ENCODE measurements at regions not wholly inside any gene's neighbourhood (a gene's known extent, or its start where the extent isn't known, plus 50 kb on each side); places are given as distances from the start of the nearest gene placed in this dataset.

DNA sequence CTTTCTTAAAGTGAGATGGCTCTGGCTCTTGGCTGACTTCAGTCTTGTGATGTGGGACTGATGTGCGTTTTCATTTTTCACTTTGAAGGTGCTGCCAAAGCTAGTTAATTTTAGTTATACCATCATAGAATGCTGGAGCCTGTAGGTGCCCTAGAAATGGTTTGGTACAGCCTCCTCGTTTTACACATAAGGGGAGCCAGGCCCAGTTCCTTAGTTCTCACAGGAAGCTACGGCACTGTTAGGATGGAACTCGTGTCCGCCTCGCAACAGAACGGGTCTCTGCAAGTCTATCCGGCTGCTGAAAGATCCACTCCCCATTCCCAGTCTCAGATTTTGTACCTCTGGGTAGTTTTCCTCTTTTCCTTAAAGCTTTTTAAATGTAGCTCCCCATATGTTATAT is 173.2 kb upstream of the PRPS1L1 start:
- no peak for DNase-seq (ENCODE audit: low read depth in 2 of 2)

GRCh38 chr7:18201350-18201749 is 173.7 kb upstream of the PRPS1L1 start:
- DNase-seq (ENCODE audit: low read depth in 2 of 2): no peak

DNA sequence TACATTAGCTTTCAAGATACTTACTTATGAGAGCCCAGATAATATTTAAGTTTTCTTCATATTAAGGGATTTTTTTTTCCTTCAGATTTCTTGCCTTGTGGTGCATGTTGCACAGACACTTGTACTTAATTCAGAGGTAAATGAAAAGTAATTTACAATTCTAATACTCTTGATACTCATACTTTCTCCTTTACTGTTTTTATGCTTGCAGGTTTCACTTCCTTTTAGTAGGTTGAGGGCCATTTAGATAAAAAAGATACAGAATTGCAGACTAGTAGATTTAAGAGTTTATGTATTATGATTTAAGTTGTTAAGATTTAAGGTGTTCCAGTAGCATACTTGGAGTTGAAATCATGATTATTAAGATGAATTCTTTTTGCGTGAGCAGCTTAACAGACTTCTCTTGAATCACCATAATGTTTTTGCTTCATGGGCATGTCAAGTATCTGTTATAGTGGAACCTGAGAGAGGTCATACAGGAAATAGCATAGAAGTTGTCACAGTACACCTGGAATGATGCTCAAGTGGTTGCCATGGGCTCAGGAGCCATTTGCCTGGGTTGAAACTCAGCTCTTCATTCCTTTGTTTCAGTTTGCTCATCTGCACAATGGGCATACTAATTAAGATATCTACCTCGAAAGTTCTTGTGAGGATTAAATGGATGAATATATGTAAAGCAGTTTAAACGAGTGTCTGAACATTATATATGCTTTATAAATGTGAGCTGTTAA is 174.8 kb upstream of the PRPS1L1 start:
- DNase-seq (ENCODE audit: low read depth in 2 of 2): no peak

- no peak for DNase-seq (ENCODE audit: low read depth in 2 of 2)
Measured at GRCh38 chr7:18206331-18206730, 178.7 kb upstream of the PRPS1L1 start.

DNA sequence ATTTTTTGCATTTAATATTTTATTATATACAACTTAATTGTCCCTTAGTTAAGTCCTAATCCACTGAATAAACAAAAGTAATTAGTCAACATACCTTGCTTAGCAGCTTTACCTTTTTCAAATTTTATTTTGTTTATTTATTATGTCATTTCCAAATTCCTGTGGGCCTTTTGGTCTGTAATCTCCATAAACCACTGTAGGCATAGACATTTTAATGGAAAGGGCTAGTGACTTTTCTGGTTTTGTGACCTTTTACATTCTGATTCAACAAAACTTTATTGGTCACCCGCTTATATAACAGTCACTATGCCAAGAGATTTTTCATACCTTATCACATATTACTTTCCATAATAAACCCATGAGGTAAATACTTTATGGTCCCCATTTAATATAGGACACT is 181.3 kb upstream of the PRPS1L1 start:
- DNase-seq (ENCODE audit: low read depth in 2 of 2): no peak

DNA sequence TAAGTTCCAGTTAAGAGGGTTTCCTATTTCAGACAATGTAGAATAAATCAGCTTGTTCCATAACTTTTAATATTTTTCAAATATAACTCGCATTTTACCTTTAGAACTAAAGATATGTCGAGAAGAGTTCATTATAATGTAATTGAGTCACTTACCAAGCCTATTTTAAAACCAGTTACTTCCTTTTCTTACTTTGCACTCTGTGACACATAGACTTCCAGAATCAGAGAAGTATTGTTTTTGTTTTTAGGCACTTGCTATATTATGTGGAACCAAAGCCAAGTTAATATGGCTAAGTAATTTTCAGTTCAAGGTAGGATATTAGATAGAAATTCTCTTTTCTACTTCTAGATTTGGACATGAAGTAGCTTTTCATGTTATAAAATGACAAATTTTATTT is 182.7 kb upstream of the PRPS1L1 start:
- no peak for DNase-seq (ENCODE audit: low read depth in 2 of 2)

- no peak for DNase-seq (ENCODE audit: low read depth in 2 of 2)
Measured at GRCh38 chr7:18210788-18211187, 183.1 kb upstream of the PRPS1L1 start.

DNA sequence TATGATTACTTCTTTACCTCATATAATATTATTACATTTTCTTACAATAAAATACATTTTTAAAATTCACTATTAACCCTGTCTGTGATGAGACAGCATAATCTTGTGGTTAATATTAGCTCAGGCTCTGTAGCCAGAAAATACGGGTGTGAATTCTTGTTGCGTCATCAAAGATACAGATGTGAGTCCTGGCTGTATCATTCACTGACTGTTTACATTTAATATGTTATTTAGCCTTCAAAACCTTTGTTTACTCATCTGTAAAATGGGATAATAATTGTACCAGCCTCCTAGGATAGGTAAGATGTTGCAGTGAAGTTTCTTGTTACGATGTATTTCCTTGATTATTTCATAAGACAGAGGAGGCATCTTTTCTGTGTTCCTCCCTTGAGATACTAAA is 184.7 kb upstream of the PRPS1L1 start:
- DNase-seq (ENCODE audit: low read depth in 2 of 2): peak; percentile 24 to 30

DNA sequence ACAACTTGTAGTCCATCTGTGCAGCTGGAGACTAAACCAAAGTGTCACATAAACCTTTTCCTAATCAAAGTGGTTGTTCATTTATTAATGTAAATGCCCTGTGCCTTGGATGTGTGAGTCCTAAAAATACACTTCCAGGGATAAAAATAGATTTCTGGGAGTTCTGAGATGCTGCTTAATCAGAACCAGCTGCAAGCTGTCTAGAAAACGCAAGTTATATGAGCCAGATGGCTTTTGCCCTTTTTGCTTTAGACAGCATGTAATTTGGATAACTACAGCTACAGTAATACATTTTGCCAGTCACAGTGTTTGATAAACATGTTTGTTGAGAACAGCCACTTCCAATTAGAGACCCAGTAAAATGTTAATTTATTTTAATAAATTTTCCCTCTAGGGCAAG is 185.1 kb upstream of the PRPS1L1 start:
- peak; percentile 65 for DNase-seq (ENCODE audit: low read depth in 2 of 2)

DNA sequence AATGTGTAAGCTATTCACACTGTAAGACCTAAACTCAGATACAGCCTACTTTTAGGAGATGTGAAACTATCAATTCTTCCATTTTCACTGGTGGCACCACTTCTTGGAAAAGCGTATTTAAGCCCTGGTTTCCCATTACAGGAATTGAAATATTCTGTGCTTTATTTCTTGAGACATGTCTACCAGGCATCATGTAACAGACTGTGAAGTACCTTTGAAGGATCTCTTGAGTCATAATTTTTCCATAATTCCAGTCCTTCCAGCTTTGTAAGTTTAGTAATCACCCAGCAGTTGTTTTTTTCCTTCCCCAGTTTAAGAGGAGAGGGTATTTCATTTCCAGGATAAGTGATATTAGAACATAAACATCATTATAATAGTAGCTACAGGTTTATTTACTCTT is 186.0 kb upstream of the PRPS1L1 start:
- no peak for DNase-seq (ENCODE audit: low read depth in 2 of 2)

GRCh38 chr7:18216270-18216669 is 188.6 kb upstream of the PRPS1L1 start:
- DNase-seq (ENCODE audit: low read depth in 2 of 2): no peak

DNA sequence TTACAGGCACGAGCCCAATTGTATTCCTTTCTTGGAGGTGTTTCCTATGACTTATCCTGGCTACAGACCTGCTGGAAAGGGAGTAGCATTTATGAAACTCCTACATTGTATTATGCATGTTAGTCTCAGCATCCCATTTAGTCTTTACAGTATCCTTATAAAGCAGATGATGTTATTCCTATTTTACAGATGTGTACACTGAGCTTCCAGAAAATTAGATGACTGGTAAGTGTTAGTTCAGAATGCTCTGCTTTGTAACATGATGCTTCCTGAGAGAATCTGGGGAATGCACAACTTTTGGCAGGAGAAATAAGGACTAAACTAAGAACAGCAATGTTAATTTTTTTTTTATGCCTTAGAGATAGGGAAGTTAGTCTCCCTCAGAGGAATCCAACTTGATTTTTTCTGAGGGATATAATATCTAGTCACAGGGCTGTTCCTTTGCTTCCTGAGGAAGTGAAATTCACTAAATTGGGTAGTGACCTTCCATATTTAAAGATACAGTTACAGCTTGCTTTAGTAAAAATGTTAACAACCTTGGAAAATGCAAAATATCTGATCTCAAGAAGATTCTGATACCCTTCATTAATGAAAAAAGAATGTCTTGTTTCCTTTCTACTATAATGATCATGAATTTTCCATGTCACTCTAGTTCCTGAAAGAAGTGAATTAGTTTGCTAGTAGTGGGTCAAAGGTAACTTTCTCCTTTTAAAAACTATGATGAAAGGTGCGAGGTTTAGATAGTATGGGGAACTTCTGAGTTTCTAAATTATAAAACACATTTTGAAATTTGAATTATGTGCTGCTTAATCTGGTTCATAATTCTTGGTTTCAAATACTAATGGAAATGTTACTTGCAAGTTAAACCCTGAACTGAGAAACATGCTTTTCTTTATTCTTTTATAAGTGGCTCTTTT is 194.0 kb upstream of the PRPS1L1 start:
- peak; percentile 5 to 21 for DNase-seq (ENCODE audit: low read depth in 2 of 2)

DNA sequence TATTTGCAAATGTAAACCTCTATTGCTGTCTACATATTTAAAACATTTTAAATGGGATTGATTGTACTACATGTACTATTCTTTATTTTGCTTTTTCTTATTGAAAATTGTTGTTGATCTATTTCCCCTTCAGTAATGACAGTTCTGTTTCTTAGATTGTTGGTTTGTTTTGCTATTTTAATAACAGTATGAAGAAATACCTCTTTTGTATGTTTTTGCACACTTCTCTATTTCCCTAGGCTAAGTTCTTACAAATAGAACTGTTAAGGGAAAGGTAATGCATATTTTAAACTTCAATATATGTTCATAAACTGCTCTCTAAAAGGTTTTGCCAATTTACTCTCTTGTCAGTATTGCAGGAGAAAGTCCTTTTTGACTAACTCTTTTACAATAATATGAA is 195.0 kb upstream of the PRPS1L1 start:
- DNase-seq (ENCODE audit: low read depth in 2 of 2): no peak

DNA sequence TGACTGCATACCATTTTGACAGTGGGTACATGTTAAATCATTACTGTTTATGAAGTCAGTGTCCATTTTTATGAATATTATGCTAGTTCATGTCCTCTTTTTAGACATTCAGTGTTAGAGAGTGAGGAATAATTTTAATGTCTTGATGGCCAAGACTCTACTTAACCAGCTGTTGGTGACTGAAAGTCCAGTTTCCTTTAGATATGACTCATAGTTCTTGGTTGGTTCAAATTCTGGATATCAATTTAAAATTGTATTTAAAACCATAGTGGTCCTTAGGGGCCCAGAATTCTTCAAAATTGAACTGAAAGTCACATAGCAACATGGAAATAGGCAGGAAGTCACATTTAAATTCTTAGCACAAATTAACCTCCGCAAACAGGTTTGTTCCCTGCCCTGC is 196.5 kb upstream of the PRPS1L1 start:
- DNase-seq (ENCODE audit: low read depth in 2 of 2): no peak

- no peak for DNase-seq (ENCODE audit: low read depth in 2 of 2)
Measured at GRCh38 chr7:18225067-18225466, 197.4 kb upstream of the PRPS1L1 start.

GRCh38 chr7:18226598-18226997 is 199.0 kb upstream of the PRPS1L1 start:
- no peak for DNase-seq (ENCODE audit: low read depth in 2 of 2)

- no peak for DNase-seq (ENCODE audit: low read depth in 2 of 2)
Measured at GRCh38 chr7:18228686-18229085, 201.0 kb upstream of the PRPS1L1 start.

- DNase-seq (ENCODE audit: low read depth in 2 of 2): no peak
Measured at GRCh38 chr7:18230271-18230670, 202.6 kb upstream of the PRPS1L1 start.

- no peak for DNase-seq (ENCODE audit: low read depth in 2 of 2)
Measured at GRCh38 chr7:18231854-18232253, 204.2 kb upstream of the PRPS1L1 start.

DNA sequence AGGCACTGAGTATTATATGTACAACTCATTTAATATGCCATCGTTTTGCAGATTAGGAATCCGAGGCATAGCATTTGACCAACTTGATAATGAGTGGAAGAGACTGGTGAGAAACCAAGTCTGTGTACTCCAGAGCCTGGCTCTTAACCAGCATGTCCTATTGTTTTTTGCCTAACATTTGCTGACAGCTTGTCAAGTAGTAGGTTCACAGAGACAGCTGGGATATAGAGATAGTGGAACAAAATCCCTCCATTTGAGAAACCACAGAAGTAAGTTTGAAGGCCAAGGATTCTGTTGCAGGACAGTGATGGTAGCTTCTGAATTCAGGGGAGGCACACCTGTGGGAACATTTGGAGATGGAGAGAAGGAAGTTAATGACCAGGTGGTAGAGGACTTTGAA is 206.9 kb upstream of the PRPS1L1 start:
- DNase-seq (ENCODE audit: low read depth in 2 of 2): no peak

DNA sequence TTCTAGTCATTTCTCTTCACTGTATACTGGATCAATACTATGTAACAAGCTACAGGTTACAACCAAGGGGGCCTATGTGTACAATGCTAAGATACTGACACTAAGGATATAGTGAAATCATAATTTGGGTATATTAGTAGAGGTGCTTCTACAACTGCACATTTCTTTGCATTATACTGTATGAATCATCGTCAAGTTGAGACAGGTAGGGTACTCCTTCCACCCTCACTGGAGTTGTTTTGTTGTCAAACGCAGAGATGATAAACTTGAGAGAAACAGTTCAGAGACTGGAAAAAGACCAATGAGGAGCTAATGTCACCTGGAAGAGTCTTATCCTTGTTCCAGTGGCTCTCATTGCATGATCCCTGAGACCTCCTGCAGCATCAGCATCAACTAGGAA is 208.2 kb upstream of the PRPS1L1 start:
- DNase-seq (ENCODE audit: low read depth in 2 of 2): no peak

DNA sequence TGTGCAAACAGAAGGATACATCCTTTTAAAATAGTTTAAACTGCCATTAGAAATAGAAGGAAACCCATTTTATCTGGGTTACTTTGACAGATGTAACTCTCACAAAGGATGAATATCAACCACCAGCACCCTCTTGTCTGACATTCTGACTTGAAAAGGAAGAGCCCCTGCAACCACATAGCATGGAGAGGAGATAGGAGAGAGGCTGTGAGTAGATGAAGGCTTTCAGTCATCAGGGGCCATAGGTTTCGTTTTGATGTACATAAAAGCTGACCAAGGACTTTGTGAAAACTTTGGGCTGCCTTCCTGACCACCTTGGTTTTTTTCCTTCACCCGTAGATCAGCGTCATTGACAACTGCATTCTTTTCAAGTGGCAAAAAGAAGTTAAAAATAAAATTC is 211.6 kb upstream of the PRPS1L1 start:
- no peak for DNase-seq (ENCODE audit: low read depth in 2 of 2)

GRCh38 chr7:18241543-18242231 is 214.0 kb upstream of the PRPS1L1 start:
- DNase-seq (ENCODE audit: low read depth in 2 of 2): no peak

All from fibroblast of skin of left biceps (primary cell).